ENCODE measurements at regions not wholly inside any gene's neighbourhood (a gene's known extent, or its start where the extent isn't known, plus 50 kb on each side); places are given as distances from the start of the nearest gene placed in this dataset.

GRCh38 chr13:76638882-76639281 lies 247.3 kb downstream of the KCTD12 start:
- H3K9me3 ChIP-seq (ENCODE audit: control insufficient read depth, low read depth, low read length), result no peaks in the 10 kb centered on the region
- no peak for TF ChIP-seq CTCF (conservative IDR thresholded peaks at IDR 0.05)
- H4K91ac ChIP-seq (ENCODE audit: insufficient read length, low read depth, low read length), result no peak overlapping the region
- H3K56ac ChIP-seq (ENCODE audit: insufficient read length, low read depth, low read length), result no peak overlapping the region
- H3K14ac ChIP-seq (ENCODE audit: insufficient read depth, low read length), result no peak overlapping the region
- H3T11ph ChIP-seq (ENCODE audit: low read length), result no peak overlapping the region
- no peaks in the 10 kb centered on the region for H3K23me2 ChIP-seq (ENCODE audit: insufficient read length, low read depth, low read length, poor library complexity, severe bottlenecking)
- Mint-ChIP-seq H3K9me3 (no peaks in the 10 kb centered on the region), H3K27ac (no peak overlapping the region), H3K4me3 (no peak overlapping the region), H3K27me3 (ENCODE audit: low read depth) (peaks cover 3% of the 10 kb centered on the region; the same call in 1 of the 2 replicates), H3K36me3 (ENCODE audit: insufficient read depth in 1 of 3, low read depth in 3 of 3) (no peaks in the 10 kb centered on the region), H3K4me1 (peaks cover 0 to 5% of the 10 kb centered on the region in 2 experiments; a peak in 1 of 4 replicates)
- no peak overlapping the region for H4K8ac ChIP-seq (replicated peaks; ENCODE audit: insufficient read length, low read depth, low read length)
- no peaks in the 10 kb centered on the region for H3K4me1 ChIP-seq (ENCODE audit: insufficient read depth, low read length)
- no peaks in the 10 kb centered on the region for H4K20me1 ChIP-seq (ENCODE audit: control insufficient read depth, insufficient read depth, insufficient read length)
- no peak overlapping the region for H2BK5ac ChIP-seq (ENCODE audit: insufficient read length, low read length)
- no CpG with 5 or more reads among the region's 3 CpGs for WGBS (ENCODE audit: extremely low coverage, insufficient read length, low lambda C conversion rate)
- H3K9ac ChIP-seq (ENCODE audit: extremely low read depth, insufficient read length, low read length), result no peak overlapping the region
- no peak overlapping the region for H2BK20ac ChIP-seq (ENCODE audit: low read depth, low read length, poor library complexity, severe bottlenecking)
- no peak overlapping the region for H3K4ac ChIP-seq (ENCODE audit: low read depth, low read length)
- no peak overlapping the region for H4K5ac ChIP-seq (ENCODE audit: insufficient read length, low read depth, low read length)
- H3K18ac ChIP-seq (ENCODE audit: insufficient read length, low read depth, low read length), result no peak overlapping the region
- H2AFZ ChIP-seq (ENCODE audit: low read length), result no peak overlapping the region
- H3K79me2 ChIP-seq (ENCODE audit: insufficient read depth, low read length), result no peaks in the 10 kb centered on the region
- no peaks in the 10 kb centered on the region for H3K79me1 ChIP-seq (ENCODE audit: insufficient read depth, low read depth, low read length, poor library complexity, severe bottlenecking)
- H2AK5ac ChIP-seq (ENCODE audit: insufficient read length, low read length), result no peak overlapping the region
- H2BK120ac ChIP-seq (ENCODE audit: low read depth, low read length, poor library complexity, severe bottlenecking), result no peak overlapping the region
- H3K27ac ChIP-seq (ENCODE audit: insufficient read length, low read depth, low read length), result no peak overlapping the region
- H3K4me2 ChIP-seq (ENCODE audit: insufficient read depth, insufficient read length, low read length), result no peak overlapping the region
- H3K27me3 ChIP-seq (ENCODE audit: insufficient read depth, low read length), result no peaks in the 10 kb centered on the region
- H3K23ac ChIP-seq (ENCODE audit: insufficient read length, low read depth, low read length), result no peak overlapping the region
- H2BK15ac ChIP-seq (ENCODE audit: low read depth, low read length), result no peak overlapping the region
- no peak for DNase-seq
- H2BK12ac ChIP-seq (ENCODE audit: insufficient read length, low read depth, low read length), result no peak overlapping the region
